Endothelial cell (in vitro differentiated cells): ENCODE measurements at regions not wholly inside any gene's neighbourhood (a gene's known extent, or its start where the extent isn't known, plus 50 kb on each side); places are given as distances from the start of the nearest gene placed in this dataset.

Source experiments
- DNase-seq: peaks from one replicate; pipeline ENCODE4 v3.0.0; 2021; ENCODE audit warnings: low spot score
- H3K27ac Mint-ChIP-seq: one replicate; pipeline ENCODE4 v1.8.0; 2021; ENCODE audit warnings: mixed read lengths, inconsistent platforms; ENCODE audit not compliant: unreplicated experiment
- H3K27me3 Mint-ChIP-seq: one replicate; pipeline ENCODE4 v1.8.0; 2021; ENCODE audit warnings: mild to moderate bottlenecking, moderate library complexity, mixed read lengths, inconsistent platforms; ENCODE audit not compliant: unreplicated experiment
- H3K36me3 Mint-ChIP-seq: one replicate; pipeline ENCODE4 v1.8.0; 2021; ENCODE audit warnings: mild to moderate bottlenecking, low read depth, mixed read lengths, inconsistent platforms; ENCODE audit not compliant: unreplicated experiment
- H3K4me1 Mint-ChIP-seq: one replicate; pipeline ENCODE4 v1.8.0; 2021; ENCODE audit warnings: mild to moderate bottlenecking, mixed read lengths, inconsistent platforms; ENCODE audit not compliant: unreplicated experiment
- H3K4me3 Mint-ChIP-seq: one replicate; pipeline ENCODE4 v1.8.0; 2021; ENCODE audit warnings: mild to moderate bottlenecking, mixed read lengths, inconsistent platforms; ENCODE audit not compliant: unreplicated experiment
- H3K9me3 Mint-ChIP-seq: one replicate; pipeline ENCODE4 v1.8.0; 2021; ENCODE audit warnings: mixed read lengths, inconsistent platforms; ENCODE audit not compliant: unreplicated experiment
- TF ChIP-seq, protein P1 (sequence below): fragments of 200-600 bp; sonication (generic); IDR thresholded peaks from one replicate; pipeline ENCODE4 v1.5.0; 2021; ENCODE audit warnings: antibody characterized with exemption; ENCODE audit not compliant: unreplicated experiment

DNA sequence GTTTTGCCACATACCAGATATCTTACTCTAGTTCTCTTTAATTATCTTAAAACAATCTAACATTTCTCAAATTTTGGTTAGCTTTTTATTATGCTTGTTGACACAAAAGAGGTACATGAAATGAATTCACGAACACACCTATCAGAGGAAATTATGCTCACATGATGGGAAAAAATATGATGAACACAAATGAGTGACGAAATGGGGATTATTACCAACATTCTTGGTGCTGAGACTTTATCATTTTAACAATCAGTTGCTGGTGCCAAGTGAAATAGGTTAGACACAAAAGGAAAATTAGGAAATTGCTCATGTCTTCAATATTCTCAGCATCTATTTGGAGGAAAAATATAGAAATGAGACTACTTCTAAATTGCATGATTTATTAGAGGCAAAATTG lies 944.7 kb upstream of the NRXN1 start:
- no peak overlapping the region for H3K4me3 Mint-ChIP-seq
- H3K27me3 Mint-ChIP-seq = no peaks in the 10 kb centered on the region

DNA sequence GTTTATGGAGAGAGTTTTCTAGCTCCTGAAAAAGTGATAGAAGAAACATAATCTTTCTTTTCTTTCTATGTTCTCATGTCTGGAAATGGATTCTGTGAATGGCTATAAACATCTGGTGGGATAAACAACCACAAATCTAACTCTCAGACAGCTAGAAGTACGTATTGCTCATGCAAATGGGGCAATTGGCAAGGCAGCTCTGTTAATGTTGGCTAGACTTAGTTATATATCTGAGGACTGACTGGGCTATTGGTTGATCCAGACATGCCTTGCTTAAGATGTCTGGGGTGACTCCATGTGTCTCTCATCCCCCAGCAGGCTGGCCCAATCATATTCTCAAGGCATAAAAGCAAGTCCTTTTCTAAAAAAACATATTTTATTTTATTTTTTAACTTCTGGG lies 939.2 kb upstream of the NRXN1 start:
- TF ChIP-seq, protein P1, sequence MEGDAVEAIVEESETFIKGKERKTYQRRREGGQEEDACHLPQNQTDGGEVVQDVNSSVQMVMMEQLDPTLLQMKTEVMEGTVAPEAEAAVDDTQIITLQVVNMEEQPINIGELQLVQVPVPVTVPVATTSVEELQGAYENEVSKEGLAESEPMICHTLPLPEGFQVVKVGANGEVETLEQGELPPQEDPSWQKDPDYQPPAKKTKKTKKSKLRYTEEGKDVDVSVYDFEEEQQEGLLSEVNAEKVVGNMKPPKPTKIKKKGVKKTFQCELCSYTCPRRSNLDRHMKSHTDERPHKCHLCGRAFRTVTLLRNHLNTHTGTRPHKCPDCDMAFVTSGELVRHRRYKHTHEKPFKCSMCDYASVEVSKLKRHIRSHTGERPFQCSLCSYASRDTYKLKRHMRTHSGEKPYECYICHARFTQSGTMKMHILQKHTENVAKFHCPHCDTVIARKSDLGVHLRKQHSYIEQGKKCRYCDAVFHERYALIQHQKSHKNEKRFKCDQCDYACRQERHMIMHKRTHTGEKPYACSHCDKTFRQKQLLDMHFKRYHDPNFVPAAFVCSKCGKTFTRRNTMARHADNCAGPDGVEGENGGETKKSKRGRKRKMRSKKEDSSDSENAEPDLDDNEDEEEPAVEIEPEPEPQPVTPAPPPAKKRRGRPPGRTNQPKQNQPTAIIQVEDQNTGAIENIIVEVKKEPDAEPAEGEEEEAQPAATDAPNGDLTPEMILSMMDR = no peak
- no peak for DNase-seq
- Mint-ChIP-seq H3K36me3 (no peaks in the 10 kb centered on the region), H3K4me1 (no peaks in the 10 kb centered on the region), H3K27me3 (no peaks in the 10 kb centered on the region), H3K9me3 (no peaks in the 10 kb centered on the region), H3K27ac (no peak overlapping the region), H3K4me3 (no peak overlapping the region)

More for the DNA sequence above, 944.7 kb upstream of the NRXN1 start:
- H3K4me1 Mint-ChIP-seq = no peaks in the 10 kb centered on the region
- TF ChIP-seq, protein P1 = no peak
- no peaks in the 10 kb centered on the region for H3K36me3 Mint-ChIP-seq
- DNase-seq = no peak
- H3K27ac Mint-ChIP-seq = no peak overlapping the region
- no peaks in the 10 kb centered on the region for H3K9me3 Mint-ChIP-seq

DNA sequence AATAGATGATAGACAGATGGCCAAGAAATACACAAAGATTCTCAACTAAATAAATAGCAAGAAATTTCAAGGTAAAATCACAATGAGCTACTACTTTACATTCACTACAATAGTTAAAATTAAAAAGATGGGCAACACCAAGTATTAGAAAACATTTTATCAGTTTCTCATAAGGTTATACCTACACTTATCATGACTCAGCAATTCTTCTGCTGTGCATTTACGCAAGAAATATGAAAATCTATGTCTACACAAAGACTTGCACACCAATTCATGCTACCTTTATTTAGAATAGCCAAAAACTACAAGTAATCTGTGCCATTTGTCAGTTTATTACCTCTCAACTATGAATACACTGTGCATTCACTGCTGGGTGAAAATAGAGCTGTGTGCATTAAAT lies 937.4 kb upstream of the NRXN1 start:
- H3K27ac Mint-ChIP-seq = no peak overlapping the region
- H3K27me3 Mint-ChIP-seq = no peaks in the 10 kb centered on the region
- H3K9me3 Mint-ChIP-seq = no peaks in the 10 kb centered on the region
- no peak overlapping the region for H3K4me3 Mint-ChIP-seq
- no peak for DNase-seq
- TF ChIP-seq, protein P1 = no peak
- H3K36me3 Mint-ChIP-seq = no peaks in the 10 kb centered on the region
- no peaks in the 10 kb centered on the region for H3K4me1 Mint-ChIP-seq

DNA sequence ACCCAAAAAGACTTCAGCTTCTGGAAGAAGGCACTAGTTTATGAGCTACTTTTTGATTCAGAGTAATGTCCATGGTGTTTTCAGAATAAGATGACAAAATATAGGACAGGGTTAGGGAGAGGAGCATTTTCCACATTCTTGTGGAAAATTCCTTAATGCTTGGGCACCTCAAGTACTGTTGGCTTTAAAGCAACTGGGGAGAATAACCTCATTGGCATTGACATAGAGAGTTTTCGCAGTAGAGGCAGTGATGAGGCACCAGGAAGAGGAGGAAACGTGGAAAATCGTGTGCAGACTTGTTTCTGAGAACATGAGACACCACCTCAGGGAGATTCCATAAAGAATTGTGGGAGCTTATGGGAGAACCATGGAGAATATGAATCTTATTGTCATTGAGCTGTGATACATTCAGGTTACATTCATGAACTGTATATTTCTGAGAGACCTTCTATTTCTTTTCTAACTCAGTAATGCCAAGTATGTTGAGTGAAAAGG lies 929.0 kb upstream of the NRXN1 start:
- no peaks in the 10 kb centered on the region for H3K9me3 Mint-ChIP-seq
- no peak overlapping the region for H3K4me3 Mint-ChIP-seq
- no peak overlapping the region for H3K27ac Mint-ChIP-seq
- TF ChIP-seq, protein P1 = no peak
- no peaks in the 10 kb centered on the region for H3K27me3 Mint-ChIP-seq
- no peaks in the 10 kb centered on the region for H3K36me3 Mint-ChIP-seq
- H3K4me1 Mint-ChIP-seq = no peaks in the 10 kb centered on the region
- no peak for DNase-seq

DNA sequence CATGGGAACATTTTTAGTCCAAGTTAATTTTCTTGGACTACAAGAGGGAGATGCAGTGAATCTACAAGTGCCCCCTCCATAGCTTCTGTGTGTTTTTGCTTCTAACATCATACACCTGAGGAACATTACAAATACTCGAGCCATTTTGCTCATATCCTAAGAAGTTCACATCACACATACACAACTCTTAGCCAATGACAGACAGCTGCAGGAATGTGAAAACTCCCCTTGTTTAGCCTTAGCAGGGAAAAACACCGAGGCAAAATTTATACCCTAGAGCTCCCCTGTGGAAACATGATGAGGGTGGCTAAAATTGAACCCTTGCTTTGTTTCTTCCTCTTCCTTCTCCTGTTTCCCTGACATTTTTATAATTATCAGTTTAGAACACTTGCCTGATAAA lies 928.3 kb upstream of the NRXN1 start:
- no peaks in the 10 kb centered on the region for H3K27me3 Mint-ChIP-seq
- no peak overlapping the region for H3K27ac Mint-ChIP-seq
- H3K36me3 Mint-ChIP-seq = no peaks in the 10 kb centered on the region
- H3K4me1 Mint-ChIP-seq = no peaks in the 10 kb centered on the region
- H3K9me3 Mint-ChIP-seq = no peaks in the 10 kb centered on the region
- TF ChIP-seq, protein P1 = no peak
- no peak for DNase-seq
- H3K4me3 Mint-ChIP-seq = no peak overlapping the region
